ENCODE measurements at regions not wholly inside any gene's neighbourhood (a gene's known extent, or its start where the extent isn't known, plus 50 kb on each side); places are given as distances from the start of the nearest gene placed in this dataset.

DNA sequence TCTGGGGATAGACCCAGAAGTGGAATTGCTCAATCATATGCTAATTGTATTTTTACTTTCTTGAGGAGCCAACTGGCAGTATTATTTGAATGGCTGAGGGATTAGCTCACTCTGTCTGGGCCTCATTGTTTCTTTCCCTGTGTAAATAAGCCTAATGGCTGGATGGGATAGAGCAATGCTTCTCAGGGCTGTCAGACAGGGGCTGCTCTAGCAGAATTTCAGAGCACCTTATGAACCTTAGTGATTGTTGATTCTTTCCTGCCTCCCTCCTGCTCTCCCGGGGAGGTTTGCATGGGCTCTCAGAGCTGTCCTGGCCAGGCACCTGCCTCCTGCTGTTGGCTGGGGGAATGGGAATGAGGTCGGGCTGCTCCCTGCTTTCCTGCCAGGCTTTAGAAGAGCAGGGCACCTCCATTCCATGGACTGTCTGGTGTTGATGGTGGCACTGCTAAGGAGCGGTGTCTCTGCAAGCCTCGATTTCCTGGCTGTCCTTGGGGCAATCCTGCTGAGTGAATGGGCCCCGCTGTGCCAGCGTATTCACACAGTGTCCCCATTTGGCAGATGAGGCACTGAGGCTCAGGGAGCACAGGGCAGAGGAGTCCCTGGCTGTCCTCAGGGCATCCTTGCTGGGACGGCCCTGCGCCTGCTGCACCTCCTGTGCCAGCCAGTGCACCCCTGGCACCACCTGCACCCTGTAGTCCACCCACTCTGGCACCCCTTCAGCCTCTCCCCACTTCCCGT, 468.2 kb upstream of the HS6ST1 start:
- dilution Hi-C loops (cut with MboI; ENCODE audit: extremely low pct_ligation_motif_present, low sequenced_read_pairs) (no loop called here), intact Hi-C loops (cut with micrococcal nuclease) (no loop called here)
- H3K27ac ChIP-seq (ENCODE audit: insufficient read depth, low read depth, low read length), result no peak overlapping the region
- ChIA-PET POLR2A (no interaction called here), CTCF (no interaction called here)
- H3K9ac ChIP-seq (replicated peaks; ENCODE audit: extremely low read depth, insufficient read depth, low read length), result no peak overlapping the region
- no peak overlapping the region for H2AFZ ChIP-seq (ENCODE audit: low read depth, low read length)
- H3K4me1 ChIP-seq (ENCODE audit: control insufficient read depth, extremely low read depth, insufficient read depth, low read length), result no peaks in the 10 kb centered on the region
- no peak overlapping the region for H3K4me2 ChIP-seq (ENCODE audit: insufficient read depth, low read length)
- no peak for DNase-seq (ENCODE audit: low read depth, low spot score)
- H4K20me1 ChIP-seq (replicated peaks; ENCODE audit: control insufficient read depth, extremely low read depth, insufficient read depth, low read length), result no peaks in the 10 kb centered on the region
- H3K9me3 ChIP-seq (replicated peaks; ENCODE audit: control insufficient read depth, insufficient read depth, low read length), result no peaks in the 10 kb centered on the region
- no TSS peak for BruUV-seq (replicated peaks)
- H3K9me1 ChIP-seq (replicated peaks; ENCODE audit: control insufficient read depth, extremely low read depth, insufficient read depth, low read length), result no peaks in the 10 kb centered on the region
- H3K4me3 ChIP-seq (replicated peaks in 1 of 3; ENCODE audit: insufficient read depth in 1 of 3, low read depth in 1 of 3, low read length in 3 of 3), result no peak overlapping the region
- no peaks in the 10 kb centered on the region for H3K79me2 ChIP-seq (ENCODE audit: control insufficient read depth, insufficient read depth, low read length)
- H3K36me3 ChIP-seq (ENCODE audit: control insufficient read depth in 2 of 2, extremely low read depth in 1 of 2, insufficient read depth in 2 of 2, low read length in 2 of 2), result no peaks in the 10 kb centered on the region
- no peak for FAIRE-seq
- TF ChIP-seq JUN (IDR thresholded peaks at IDR 0.05; ENCODE audit: borderline replicate concordance, insufficient read depth, insufficient read length, low read depth) (no peak), POLR2AphosphoS5 (IDR thresholded peaks at IDR 0.05; ENCODE audit: insufficient read depth, low read depth, low read length) (no peak), POLR2A (IDR thresholded peaks at IDR 0.05; ENCODE audit: low read depth, low read length) (no peak), GATA2 (IDR thresholded peaks at IDR 0.05; ENCODE audit: insufficient read depth, insufficient read length, low read depth, low read length) (no peak), EZH2 (IDR thresholded peaks at IDR 0.05; ENCODE audit: borderline replicate concordance, low read depth, low read length, severe bottlenecking) (no peak), FOS (IDR thresholded peaks at IDR 0.05; ENCODE audit: borderline replicate concordance, insufficient read depth, low read length) (no peak), MYC (IDR thresholded peaks at IDR 0.05; ENCODE audit: low read depth, low read length) (no peak)
- TF ChIP-seq, protein P1, sequence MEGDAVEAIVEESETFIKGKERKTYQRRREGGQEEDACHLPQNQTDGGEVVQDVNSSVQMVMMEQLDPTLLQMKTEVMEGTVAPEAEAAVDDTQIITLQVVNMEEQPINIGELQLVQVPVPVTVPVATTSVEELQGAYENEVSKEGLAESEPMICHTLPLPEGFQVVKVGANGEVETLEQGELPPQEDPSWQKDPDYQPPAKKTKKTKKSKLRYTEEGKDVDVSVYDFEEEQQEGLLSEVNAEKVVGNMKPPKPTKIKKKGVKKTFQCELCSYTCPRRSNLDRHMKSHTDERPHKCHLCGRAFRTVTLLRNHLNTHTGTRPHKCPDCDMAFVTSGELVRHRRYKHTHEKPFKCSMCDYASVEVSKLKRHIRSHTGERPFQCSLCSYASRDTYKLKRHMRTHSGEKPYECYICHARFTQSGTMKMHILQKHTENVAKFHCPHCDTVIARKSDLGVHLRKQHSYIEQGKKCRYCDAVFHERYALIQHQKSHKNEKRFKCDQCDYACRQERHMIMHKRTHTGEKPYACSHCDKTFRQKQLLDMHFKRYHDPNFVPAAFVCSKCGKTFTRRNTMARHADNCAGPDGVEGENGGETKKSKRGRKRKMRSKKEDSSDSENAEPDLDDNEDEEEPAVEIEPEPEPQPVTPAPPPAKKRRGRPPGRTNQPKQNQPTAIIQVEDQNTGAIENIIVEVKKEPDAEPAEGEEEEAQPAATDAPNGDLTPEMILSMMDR (IDR thresholded peaks at IDR 0.05; ENCODE audit: extremely low read depth in 1 of 2, insufficient read depth in 1 of 2, low read depth in 1 of 2, low read length in 2 of 2), result no peak
- TF ChIP-seq, protein P2, sequence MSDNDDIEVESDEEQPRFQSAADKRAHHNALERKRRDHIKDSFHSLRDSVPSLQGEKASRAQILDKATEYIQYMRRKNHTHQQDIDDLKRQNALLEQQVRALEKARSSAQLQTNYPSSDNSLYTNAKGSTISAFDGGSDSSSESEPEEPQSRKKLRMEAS (IDR thresholded peaks at IDR 0.05; ENCODE audit: insufficient read depth, insufficient read length), result no peak
- H3K27me3 ChIP-seq (ENCODE audit: control insufficient read depth in 2 of 2, insufficient read depth in 2 of 2, low read length in 2 of 2), result no peaks in the 10 kb centered on the region
